ENCODE measurements at regions not wholly inside any gene's neighbourhood (a gene's known extent, or its start where the extent isn't known, plus 50 kb on each side); places are given as distances from the start of the nearest gene placed in this dataset.

DNA sequence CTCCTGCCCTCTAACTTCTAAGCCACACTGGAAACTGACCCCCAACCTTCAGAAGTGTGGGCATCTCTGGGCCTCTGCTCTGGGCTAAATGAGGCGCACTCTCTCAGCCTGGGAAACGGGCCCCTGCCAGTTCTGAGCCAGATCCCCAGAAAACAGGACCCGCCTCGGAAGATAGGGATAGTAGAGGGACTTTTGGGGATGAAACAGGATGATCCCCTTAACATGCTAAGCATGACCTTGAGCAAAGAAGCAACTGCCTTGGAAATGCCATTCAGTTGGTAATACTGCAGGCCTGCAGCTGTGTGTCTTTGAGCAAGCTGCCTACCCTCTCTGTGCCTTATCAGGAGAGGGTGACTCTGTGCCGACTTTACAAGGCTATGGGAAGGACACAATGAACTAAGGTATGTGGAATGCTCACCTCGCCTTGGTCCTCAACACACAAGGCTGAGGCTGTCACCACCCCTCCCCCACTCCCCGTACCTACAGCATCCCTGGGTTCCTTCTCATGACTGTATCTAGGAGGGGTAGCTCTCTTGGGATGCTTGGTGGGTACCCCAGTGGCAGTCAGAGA is 54.0 kb downstream of the NCOR2 start:
- Mint-ChIP-seq H3K4me3 (peak overlapping the region; percentile 82), H3K4me1 (peaks cover 58% of the 10 kb centered on the region)

GRCh38 chr12:124512667-124513296 is 54.6 kb downstream of the NCOR2 start:
- peak overlapping the region; percentile 82 for H3K4me3 Mint-ChIP-seq
- H3K36me3 Mint-ChIP-seq (ENCODE audit: low read depth), result peaks cover 4% of the 10 kb centered on the region
- TF ChIP-seq, protein P1, sequence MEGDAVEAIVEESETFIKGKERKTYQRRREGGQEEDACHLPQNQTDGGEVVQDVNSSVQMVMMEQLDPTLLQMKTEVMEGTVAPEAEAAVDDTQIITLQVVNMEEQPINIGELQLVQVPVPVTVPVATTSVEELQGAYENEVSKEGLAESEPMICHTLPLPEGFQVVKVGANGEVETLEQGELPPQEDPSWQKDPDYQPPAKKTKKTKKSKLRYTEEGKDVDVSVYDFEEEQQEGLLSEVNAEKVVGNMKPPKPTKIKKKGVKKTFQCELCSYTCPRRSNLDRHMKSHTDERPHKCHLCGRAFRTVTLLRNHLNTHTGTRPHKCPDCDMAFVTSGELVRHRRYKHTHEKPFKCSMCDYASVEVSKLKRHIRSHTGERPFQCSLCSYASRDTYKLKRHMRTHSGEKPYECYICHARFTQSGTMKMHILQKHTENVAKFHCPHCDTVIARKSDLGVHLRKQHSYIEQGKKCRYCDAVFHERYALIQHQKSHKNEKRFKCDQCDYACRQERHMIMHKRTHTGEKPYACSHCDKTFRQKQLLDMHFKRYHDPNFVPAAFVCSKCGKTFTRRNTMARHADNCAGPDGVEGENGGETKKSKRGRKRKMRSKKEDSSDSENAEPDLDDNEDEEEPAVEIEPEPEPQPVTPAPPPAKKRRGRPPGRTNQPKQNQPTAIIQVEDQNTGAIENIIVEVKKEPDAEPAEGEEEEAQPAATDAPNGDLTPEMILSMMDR (conservative IDR thresholded peaks at IDR 0.05), result no peak
- peaks cover 58% of the 10 kb centered on the region for H3K4me1 Mint-ChIP-seq
- no peaks in the 10 kb centered on the region for H3K27me3 Mint-ChIP-seq (ENCODE audit: low read depth)
- peak overlapping the region; percentile 98 for H3K27ac Mint-ChIP-seq (ENCODE audit: unreplicated experiment)
- H3K9me3 Mint-ChIP-seq, result no peaks in the 10 kb centered on the region
- peak; percentile 60 for DNase-seq (ENCODE audit: low read depth, low spot score)

More for the DNA sequence above, 54.0 kb downstream of the NCOR2 start:
- TF ChIP-seq, protein P1 (conservative IDR thresholded peaks at IDR 0.05), result no peak
- peaks cover 4% of the 10 kb centered on the region for H3K36me3 Mint-ChIP-seq (ENCODE audit: low read depth)
- H3K9me3 Mint-ChIP-seq, result no peaks in the 10 kb centered on the region
- peak overlapping the region; percentile 98 for H3K27ac Mint-ChIP-seq (ENCODE audit: unreplicated experiment)
- no peaks in the 10 kb centered on the region for H3K27me3 Mint-ChIP-seq (ENCODE audit: low read depth)
- no peak for DNase-seq (ENCODE audit: low read depth, low spot score)

- DNase-seq (ENCODE audit: low read depth, low spot score), result no peak
- Mint-ChIP-seq H3K36me3 (ENCODE audit: low read depth) (peaks cover 4% of the 10 kb centered on the region), H3K4me1 (peaks cover 71% of the 10 kb centered on the region), H3K27me3 (ENCODE audit: low read depth) (no peaks in the 10 kb centered on the region), H3K27ac (ENCODE audit: unreplicated experiment) (no peak overlapping the region), H3K9me3 (no peaks in the 10 kb centered on the region), H3K4me3 (no peak overlapping the region)
- TF ChIP-seq, protein P1 (conservative IDR thresholded peaks at IDR 0.05), result no peak
Measured at GRCh38 chr12:124511259-124511985, 56.0 kb downstream of the NCOR2 start.

- Mint-ChIP-seq H3K36me3 (ENCODE audit: low read depth) (peaks cover 2% of the 10 kb centered on the region), H3K4me1 (peaks cover 75% of the 10 kb centered on the region), H3K27ac (ENCODE audit: unreplicated experiment) (no peak overlapping the region), H3K4me3 (no peak overlapping the region), H3K27me3 (ENCODE audit: low read depth) (no peaks in the 10 kb centered on the region), H3K9me3 (no peaks in the 10 kb centered on the region)
- TF ChIP-seq, protein P1 (conservative IDR thresholded peaks at IDR 0.05), result no peak
- no peak for DNase-seq (ENCODE audit: low read depth, low spot score)
Measured at GRCh38 chr12:124510301-124510970, 57.0 kb downstream of the NCOR2 start.

DNA sequence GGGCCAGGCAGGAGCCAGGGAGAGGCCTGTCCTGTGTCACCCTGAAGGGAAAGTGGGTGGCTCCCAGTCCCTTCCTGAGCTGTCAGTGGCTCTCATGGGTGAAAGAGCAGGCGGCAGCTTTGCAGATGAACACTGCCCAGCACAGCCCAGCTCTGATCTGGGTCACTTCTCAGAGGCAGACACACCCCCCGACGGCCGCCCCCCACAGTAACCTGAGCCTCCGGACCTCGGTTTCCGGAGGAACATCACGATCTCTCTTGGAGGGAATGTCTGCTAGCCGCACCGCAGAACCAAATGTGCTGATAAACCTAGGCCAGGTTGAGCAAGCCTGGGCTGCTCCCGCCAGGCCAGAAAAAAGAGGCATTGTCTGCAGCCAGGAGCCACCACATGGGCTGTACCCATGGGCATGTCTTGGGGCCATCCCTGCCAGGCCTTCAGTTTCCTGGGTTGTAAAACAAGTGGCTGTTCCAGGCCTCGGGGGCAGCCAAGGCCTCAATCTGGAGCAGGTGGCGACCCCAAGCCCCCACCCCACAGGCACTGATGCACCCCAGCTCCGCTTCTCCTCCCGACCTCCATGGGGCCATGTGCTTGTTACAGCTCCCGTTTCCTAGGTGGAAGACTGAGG is 57.6 kb downstream of the NCOR2 start:
- Mint-ChIP-seq H3K27me3 (ENCODE audit: low read depth) (no peaks in the 10 kb centered on the region), H3K4me1 (peaks cover 72% of the 10 kb centered on the region), H3K4me3 (no peak overlapping the region), H3K36me3 (ENCODE audit: low read depth) (no peaks in the 10 kb centered on the region), H3K27ac (ENCODE audit: unreplicated experiment) (peak overlapping the region; percentile 71), H3K9me3 (no peaks in the 10 kb centered on the region)
- no peak for DNase-seq (ENCODE audit: low read depth, low spot score)
- TF ChIP-seq, protein P1 (conservative IDR thresholded peaks at IDR 0.05), result no peak

Data from neural crest cell (in vitro differentiated cells).